T-helper 1 cell treated with Interleukin-12 subunit alpha and Interleukin-12 subunit beta and Interleukin-4 antibody, amounts not matched to agents 30 ng/mL and 1 ng/mL, for 36 hours (primary cell): ENCODE measurements at regions not wholly inside any gene's neighbourhood (a gene's known extent, or its start where the extent isn't known, plus 50 kb on each side); places are given as distances from the start of the nearest gene placed in this dataset.
"Not testable (repeated sequence)": the region's sequence is repeated elsewhere in the genome, so short reads cannot be mapped to it uniquely, and the experiment has no call there.

Experiments
- intact Hi-C: fragments of 100-400 bp; cut with micrococcal nuclease; formaldehyde crosslinking; loops from one replicate; pipeline ENCODE4 v1.15.1; 2024

DNA sequence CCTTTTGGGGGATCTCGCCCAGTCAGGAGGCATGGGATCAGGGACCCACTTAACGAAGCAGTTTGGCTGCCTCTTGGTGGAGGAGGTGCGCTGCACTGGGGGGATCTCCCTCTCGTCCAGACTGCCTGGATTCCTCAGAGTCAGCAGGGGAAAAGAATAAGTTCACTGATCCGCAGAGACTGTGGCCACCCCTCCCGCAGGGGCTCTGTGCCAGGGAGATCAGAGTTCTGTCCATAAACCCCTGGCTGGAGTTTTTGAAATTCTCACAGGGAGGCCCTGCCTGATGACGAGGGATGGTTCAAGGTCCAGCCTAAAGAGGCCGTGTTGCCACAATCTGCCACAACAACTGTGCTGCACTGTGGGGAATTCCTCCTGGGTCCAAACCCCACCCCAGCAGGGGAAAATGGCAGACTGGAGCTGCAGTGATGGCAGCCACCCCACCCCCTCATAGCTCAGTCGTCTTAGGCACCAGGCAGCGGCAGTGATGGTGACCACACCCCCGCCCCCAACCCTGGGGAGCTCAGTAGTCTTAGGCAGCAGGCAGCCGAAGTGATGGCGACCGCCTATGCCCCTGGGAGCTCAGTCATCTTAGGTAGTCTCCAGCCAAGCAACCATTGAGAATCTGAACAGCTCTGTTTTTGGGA, 273.8 kb upstream of the USP25 start:
- intact Hi-C loops = no loop called here

DNA sequence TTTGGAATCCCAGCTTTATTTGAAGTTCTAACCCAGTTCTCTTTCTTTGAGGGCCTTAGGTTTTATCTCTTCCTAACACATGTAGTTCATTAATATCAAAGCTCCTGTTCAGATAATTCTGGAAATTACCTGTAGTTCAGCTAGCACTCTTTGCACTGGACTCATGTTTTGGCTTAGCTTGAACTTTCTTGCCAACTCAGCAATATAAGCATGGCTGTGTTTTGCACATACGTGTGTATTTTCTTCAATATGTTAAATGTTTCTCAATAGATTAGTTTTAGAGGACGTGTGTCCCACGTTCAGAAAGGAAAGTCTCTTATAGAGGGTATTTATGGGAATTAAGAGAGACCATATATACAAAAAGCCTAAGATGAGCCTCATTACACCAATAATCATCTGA, 271.8 kb upstream of the USP25 start:
- intact Hi-C loops = no loop called here

DNA sequence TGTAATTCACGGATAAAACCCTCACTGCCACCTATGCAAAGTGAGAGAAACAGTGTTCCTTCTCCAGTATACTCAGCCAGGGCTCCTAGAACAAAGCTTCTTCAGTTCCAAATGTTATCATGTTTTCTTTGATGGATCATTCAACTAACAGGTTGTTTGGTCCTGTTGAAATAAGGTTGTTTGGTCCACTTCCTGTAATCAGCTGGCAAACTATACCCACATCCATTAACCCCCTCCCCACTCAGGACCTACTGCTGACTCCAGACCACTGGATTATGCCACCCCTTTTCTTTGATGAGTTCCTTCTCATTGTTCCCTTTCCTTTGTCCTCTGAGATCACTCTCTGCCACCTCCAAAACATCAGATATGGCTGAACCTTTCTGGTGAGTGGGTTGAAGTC, 267.7 kb upstream of the USP25 start:
- intact Hi-C loops = no loop called here

DNA sequence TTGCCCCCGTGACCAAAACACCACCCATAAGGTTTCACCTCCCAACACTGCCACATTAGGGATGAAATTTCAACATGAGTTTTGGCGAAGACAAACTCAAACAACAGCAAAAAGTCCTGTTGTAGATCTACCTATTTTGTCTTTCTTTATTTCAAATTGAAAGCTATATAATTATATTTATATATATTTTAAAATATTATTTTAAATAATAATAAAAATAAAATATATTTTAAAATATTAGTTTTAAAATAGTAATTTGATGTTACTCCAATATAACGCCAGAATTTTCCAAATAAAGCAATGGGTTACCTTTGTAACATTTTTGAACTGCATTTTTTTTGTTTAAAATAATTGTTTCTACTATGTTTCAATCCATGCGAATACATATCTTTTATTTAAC, 263.5 kb upstream of the USP25 start:
- intact Hi-C loops = no loop called here

DNA sequence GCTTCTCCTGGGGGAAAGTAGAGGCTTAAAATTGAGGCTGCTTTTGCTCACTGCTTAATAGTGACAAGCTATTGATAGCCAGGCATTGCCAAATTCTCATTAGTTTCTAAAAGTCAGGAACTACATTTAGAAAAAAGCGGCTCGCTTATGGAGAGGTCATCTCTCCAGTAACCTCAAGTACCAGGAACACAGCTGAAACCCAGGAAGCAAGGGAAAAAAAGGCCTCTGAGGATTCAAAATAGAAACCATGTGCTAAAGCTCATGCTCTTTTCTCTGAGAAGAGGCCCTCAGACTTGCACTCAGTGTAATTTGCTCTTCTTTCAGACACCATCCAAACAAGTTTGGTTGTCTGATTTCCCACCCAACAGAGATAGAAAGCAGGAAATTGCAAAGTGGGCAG, 261.4 kb upstream of the USP25 start:
- intact Hi-C loops = no loop called here

DNA sequence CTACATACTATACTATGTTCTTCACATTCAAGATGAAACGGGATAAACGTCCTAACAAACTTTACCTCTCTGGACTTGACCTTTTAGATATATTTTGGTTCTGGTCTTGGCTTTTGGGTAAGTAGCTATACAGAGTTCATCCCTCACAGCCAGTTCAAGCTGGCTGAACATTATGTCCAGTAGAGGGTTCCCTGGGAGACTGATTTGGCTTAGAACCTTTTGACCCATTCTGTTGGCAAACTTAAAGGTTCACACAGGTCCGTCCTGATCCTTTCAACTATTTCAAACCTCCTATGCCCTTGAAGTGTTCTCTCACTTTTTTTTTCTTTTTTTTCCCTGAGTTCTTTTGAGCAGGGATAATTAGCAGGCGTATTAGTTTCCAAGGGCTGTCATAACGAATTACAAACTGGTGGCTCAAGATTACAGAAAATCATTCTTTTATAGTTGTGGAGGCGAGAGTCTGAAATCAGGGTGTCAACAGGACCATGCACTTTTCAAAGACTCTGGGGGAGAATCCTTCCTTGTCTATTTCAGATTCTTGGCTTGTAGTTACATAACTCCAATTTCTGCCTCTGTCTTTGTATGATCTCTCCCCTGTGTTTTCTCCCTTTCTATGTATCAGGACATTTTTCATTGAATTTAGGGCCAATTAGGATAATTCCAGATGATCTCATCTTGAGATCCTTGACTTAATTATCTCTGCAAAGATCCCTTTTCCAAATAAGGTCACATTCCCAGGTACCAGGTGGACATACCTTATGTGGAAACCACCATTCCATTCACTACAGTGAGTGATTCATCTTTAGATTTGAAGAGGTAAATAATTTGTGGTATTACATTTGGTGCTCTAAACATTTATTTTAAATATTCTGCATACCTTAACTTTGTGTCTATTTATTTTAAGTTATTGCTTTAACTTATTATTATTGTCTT, 257.4 kb upstream of the USP25 start:
- intact Hi-C loops = no loop called here

DNA sequence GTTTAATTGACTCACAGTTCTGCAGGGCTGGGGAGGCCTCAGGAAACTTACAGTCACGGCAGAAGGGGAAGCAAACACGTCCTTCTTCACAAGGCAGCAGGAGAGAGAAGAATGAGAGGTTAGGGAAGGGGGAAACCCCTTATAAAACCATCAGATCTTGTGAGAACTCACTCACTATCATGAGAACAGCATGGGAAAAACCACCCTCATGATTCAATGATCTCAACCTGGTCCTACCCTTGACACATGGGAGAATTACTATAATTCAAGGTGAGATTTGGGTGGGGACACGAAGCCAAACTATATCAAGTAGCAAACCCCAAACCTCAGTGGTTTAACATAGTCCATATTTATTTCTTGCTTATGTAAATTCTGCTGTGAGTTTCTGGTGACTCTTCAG, 252.0 kb upstream of the USP25 start:
- intact Hi-C loops = not testable (repeated sequence)

DNA sequence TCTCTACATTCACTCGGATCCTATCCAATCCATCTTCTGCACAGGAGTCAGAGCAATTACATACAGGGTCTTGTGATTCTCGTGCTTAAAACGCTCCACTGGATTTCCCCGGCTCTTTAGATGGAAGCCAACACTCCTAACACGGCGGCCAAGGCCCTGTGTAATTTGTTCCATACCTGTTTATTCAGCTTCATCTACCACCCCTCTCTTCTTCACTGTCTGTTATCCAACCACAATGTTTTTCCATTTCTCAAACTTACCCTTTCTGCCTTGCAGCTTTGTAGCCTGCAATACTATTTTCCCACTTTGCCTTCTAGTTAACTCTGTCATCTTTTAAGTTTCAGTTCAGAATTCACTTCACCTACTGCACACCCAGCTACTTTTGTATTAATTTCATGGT, 249.6 kb upstream of the USP25 start:
- intact Hi-C loops = loop anchor here (5.0 kb wide), 2 partner anchors 708 to 1173 kb away; no protein-coding TSS in a partner anchor

DNA sequence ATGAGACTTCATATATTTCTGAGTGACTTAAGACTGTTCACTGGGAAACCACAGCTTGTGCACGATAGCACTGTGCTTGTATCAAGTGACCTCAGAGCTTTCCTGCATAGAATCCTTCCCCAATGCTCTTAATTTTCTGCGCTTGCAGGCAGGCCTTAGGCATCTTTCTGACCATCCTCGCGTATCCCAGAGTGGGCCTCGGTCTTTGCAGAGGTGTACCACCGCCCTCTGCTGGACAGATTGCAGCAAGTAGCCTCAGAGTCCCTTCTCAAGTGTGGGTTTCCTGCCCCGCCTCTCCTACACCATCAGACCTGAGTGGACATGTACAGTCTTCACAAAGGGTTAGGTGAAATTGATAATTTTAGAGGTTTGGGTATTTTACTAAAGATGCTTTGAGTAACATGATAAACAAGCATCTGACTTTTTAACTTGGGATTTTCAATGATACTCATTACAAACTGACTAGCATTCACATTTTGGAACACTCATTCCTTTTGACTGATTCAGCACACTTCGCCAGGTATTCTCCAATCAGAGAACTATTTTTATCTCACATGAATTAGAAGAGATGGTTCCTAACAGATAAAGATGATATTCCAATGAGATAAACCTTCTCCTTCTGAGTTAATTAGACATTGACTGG, 246.5 kb upstream of the USP25 start:
- intact Hi-C loops = loop anchor here (1.0 to 5.0 kb wide), 11 partner anchors 31 to 1224 kb away; partner anchors contain the start of gene HSPA13

DNA sequence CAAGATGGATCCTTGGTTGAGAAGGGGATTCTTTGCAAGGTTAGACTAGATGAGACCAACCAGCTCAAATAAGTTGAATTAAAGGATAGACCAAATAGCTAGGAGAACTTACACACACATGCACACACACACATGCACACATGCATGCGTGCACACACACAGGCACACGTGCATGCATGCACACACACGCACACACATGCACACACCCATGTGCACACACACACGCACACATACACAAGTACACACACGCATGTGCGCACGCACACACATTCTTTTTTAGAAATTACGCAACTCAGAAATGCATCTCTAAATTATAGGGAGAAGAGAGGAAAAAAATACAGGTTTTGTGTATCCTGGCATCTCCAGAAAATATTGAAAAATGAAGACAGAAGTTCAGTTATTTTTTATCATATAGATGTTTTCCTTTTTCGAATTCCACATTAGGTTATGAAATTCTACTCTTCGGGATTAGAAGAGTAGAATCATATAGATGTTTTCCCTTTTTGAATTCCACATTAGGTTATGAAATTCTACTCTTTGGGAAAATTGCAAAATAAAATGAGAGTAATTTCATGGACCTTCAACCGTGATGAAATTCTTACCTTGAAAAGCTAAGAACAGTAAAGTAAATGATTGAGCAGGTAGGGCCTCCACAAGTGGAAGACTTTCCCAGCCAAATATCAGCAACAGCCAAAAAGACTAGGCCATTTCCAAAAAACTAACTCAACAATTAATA, 243.2 kb upstream of the USP25 start:
- intact Hi-C loops = no loop called here

DNA sequence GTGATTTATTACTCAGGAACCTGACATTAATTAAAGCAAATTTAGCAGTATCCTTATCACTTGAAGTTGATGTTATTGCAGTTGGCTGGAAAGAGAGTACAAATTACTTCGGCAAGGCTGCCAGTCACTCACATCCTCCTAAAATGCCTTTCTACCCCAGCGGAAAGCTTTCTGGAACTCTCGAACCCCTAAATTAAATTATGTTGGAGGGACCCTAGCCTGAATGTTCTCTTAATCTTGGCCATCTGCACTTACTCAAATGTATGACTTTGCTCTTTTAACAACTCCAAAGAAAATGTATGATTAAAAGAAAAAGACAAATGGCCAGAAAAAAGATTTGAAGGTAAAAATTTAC, 242.6 kb upstream of the USP25 start:
- intact Hi-C loops = no loop called here

DNA sequence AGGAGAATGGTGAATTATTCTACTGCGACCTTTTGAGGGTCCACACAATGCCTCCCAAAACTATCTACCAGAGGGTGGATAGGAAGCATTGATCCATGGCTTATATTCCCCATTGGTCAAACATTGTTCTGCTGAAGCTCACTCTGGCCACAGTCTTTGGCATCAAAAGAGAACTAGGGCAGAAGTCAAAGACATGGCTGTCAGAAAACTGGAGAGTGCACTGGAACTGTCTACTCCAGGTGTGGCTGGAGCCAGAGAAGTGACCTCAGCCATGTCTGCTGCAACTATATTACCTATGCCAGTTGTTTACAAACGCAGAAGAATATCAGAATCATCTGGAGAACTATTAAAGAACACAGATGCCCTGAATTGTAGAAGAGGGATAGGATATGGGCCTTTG, 238.7 kb upstream of the USP25 start:
- intact Hi-C loops = no loop called here

DNA sequence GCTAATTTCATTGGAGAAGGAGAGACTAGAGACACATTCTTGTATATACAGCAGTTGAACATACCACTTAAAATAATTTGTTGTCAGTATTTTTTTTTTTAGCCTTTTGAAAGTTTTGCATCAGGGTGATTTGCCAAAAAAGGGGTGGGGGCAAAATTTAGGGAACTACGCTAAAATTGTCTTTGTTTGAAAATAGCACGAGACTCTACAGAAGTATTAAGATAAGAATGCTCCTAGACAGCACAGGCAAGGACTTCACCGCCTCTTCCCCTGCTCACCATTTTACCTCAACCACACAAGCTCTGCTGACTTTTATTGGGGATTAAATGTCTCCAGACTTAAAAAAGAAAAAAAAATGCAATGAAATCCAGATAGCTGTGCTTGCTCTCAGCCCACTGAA, 236.1 kb upstream of the USP25 start:
- intact Hi-C loops = no loop called here

DNA sequence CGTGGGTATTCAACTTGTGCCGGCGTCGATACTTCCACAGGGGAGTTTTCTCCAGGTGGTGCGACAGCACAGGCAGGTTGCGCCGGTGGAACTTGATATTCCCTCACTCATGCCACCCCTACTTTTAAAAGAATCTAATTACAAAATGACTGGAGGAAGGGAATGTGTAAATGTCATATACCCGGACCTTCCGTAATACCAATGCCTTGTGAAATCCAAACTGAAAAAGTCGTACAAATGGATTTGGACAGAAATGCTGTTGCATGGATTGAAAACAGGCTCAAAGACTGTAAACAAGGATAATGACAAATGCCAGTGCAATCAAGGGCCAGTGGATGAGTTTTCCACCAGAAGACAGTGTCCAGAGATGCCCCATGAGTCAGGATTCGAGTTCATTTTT, 235.3 kb upstream of the USP25 start:
- intact Hi-C loops = no loop called here

DNA sequence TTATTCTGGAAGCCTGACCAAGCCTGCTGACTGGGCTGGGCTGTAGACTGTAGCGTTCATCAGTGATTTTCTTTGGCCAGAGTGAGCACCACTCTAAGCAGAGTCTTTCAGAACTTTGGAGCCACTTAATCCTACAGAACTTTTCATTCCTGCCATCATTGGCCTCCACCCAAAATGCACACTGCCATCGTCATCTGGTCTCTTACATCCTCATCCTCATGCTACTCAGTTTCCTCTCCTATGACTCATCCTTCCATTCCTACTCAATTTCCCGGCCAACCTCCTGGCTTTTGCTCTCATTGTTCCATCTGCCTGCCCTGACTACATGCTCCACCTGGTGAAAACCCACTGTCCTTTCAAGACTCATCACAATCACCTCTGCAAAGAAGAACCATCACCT, 233.8 kb upstream of the USP25 start:
- intact Hi-C loops = no loop called here

DNA sequence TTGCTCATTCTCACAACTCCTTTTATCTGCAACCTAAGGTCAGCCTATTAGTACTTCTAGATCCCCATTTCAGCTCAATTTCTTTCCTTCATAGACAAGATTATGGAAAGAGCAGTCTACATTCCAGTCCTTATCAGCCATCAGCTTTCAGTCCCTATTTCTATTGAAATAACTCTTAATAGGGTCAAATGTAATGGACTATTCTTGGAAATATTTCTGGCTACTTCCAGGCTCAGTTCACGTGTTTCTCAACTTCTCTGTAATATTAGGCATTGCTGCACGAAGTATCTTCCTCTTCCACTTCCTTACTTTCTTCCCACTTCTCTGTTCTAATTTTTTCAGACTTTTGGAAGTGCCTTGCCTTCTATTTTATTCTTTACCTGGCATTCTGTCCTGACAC, 232.9 kb upstream of the USP25 start:
- intact Hi-C loops = no loop called here

DNA sequence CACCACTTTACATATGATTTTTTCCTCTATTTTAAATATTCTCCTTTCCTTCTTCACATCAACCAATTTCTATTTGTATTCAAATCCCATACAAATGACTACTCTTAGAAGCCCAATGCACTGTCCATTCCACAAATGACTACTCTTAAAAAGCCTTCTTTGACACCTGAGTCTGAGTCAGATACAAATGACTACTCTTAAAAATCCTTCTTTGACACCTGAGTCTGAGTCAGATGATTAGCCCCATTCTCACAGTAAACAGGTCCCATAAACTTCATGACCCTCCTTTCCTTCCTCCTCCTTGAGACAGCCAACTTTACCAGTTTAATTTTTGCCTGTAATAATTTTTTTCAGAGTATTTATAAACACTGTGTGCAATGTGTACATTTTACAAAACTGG, 231.3 kb upstream of the USP25 start:
- intact Hi-C loops = no loop called here

DNA sequence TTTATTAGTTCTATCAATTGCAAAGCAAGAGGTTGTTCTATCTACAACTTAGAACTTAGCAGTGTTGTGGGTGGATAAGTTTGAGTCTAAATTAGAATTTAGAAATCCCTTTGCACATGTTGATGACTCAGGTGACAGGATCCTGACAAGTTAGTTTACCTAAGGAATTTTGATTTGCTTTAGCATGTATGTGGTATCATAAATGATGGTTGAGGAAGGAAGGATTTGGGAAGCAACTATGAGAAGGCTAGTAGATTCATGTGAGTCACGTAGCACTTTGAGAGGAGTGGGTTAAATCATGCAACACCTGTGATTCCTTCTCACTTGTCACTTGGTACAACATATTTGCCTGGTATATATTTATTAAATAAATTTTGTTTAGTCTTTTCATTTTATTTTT, 223.7 kb upstream of the USP25 start:
- intact Hi-C loops = no loop called here

DNA sequence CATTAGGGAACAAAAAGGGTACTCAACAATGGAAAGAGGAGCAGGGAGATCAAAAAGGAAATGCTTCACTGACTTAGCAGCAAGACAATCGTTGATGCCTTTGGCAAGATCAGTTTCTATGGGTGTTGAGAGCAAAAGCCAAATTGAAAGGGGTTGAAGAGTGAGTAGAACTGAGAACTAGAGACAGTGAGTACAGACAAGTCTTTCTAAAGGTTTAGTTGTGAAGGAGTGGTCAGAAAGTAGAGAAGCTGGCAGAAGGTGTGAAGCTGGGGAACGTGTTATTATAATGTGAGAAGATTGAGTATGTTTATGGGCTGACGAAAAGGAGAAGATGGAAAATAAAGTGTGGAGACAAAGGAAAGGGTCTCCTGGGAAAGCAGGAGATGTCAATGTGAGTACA, 221.2 kb upstream of the USP25 start:
- intact Hi-C loops = no loop called here

DNA sequence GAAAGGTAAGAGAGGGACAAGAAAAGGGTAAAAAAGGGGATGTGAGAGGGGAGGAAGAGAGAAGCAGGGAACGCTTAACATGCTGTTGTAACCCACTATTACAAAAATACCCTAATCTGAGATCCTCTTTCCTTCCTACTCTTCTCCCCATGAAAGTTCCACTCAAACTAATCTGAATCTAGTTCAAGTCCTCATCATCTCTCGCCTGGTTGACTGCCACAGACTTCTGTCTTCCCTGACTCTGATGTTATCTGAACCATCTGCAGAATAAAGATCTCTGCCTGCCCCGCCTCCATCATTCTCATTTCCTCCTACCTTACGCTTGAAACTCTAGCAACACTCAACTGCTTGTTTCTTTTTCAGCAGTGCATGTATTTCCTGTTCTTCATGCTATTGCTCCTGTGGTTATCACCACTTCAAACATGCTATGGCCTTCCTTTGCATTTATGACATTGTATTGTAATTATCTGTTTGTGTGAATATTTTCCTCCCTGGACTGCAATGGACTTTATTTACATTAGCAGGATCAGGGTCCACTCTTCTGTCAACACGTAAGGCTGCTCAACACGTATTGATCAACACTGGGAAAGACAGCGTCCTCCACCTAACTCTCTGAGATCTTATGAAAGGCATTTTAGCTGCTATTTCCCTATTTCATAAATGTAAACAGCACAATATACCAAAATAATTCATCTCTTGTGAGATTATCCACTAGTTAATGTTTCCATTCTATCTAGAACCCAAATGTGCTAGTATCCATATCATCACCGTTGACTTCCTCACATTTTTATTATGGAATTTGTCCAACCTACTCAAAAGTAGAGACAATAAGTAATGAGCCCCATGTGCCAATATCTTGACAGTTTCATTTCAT, 215.5 kb upstream of the USP25 start:
- intact Hi-C loops = loop anchor here (1.0 to 10.0 kb wide), 6 partner anchors 31 to 1130 kb away; partner anchors contain the start of genes HSPA13, NRIP1, SAMSN1 and USP25
